ENCODE measurements at regions not wholly inside any gene's neighbourhood (a gene's known extent, or its start where the extent isn't known, plus 50 kb on each side); places are given as distances from the start of the nearest gene placed in this dataset.

DNA sequence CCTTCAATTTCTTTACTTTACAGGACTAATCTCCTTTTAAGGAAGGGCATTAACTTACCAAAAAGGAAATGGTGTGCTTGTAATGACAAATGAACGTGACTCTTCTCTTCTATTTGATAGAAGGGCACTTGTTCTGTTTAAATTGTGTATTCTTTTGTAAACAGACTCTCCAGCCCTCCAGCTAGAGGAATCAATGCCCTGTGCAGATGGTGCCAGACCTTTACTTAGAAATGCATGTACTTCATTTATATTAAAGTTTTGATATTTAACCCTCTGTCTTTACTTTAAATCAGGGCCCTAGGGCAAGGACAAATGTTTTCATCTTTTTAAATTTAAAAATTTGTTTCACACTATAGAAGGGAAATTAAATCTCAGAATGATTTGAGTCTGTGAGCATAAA is 355.1 kb downstream of the GBE1 start:
- H3K4me3 ChIP-seq (ENCODE audit: low read depth, low read length): no peak overlapping the region
- H3K36me3 ChIP-seq (ENCODE audit: control insufficient read depth, insufficient read depth, low read length): no peaks in the 10 kb centered on the region
- no peaks in the 10 kb centered on the region for H3K27me3 ChIP-seq (ENCODE audit: control insufficient read depth, insufficient read depth, low read length)
- DNase-seq (ENCODE audit: low read depth): no peak
- TF ChIP-seq CTCF (IDR thresholded peaks at IDR 0.05; ENCODE audit: insufficient read depth, low read length, poor library complexity, severe bottlenecking): no peak

GRCh38 chr3:81395739-81396513 is 365.5 kb downstream of the GBE1 start:
- Histone ChIP-seq H3K36me3 (ENCODE audit: control insufficient read depth, insufficient read depth, low read length) (no peaks in the 10 kb centered on the region), H3K4me3 (ENCODE audit: low read depth, low read length) (no peak overlapping the region), H3K27me3 (ENCODE audit: control insufficient read depth, insufficient read depth, low read length) (no peaks in the 10 kb centered on the region)
- no peak for TF ChIP-seq CTCF (IDR thresholded peaks at IDR 0.05; ENCODE audit: insufficient read depth, low read length, poor library complexity, severe bottlenecking)
- no peak for DNase-seq (ENCODE audit: low read depth)

DNA sequence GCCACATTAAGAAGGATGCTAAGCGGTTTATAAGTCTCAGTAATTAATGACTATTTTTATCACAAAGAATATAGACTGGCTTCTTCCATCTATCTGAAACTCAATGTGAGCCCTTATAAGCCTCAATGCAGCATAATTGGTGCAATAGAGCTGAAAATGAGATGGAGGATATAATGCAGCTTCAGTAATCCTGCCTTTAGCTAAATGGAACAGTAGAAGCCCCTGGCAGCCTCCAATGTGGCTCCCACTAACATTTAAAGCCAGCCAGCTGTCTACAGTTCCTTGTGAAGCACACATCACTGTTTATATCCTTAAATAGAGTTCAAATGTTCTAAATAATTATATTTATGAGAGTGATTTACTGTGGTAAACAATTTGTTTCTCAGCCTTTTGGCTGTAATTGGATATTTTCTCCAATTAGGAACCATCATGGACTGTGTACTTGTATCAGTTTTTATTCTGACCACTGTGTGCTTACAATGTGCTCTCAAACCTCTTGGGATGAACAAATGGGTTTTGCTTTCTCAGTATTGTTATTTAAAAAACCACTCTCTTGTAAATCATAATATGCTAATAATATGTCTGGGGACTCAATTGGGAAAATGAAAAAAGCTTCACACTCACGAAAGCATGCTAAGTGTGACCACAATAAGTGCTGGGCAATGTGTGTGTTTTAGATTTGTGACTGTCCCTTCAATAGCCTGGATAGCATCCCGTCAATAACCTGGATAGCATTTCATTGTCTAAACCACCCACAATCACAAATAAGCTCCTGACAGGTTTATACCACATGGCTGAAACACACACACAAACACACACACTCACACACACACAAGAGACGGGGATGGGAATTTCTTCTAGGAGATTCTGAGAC is 366.6 kb downstream of the GBE1 start:
- no peaks in the 10 kb centered on the region for H3K36me3 ChIP-seq (ENCODE audit: control insufficient read depth, insufficient read depth, low read length)
- no peak for TF ChIP-seq CTCF (IDR thresholded peaks at IDR 0.05; ENCODE audit: insufficient read depth, low read length, poor library complexity, severe bottlenecking)
- H3K27me3 ChIP-seq (ENCODE audit: control insufficient read depth, insufficient read depth, low read length): no peaks in the 10 kb centered on the region
- DNase-seq (ENCODE audit: low read depth): no peak
- H3K4me3 ChIP-seq (ENCODE audit: low read depth, low read length): no peak overlapping the region

- Histone ChIP-seq H3K27me3 (ENCODE audit: control insufficient read depth, insufficient read depth, low read length) (no peaks in the 10 kb centered on the region), H3K36me3 (ENCODE audit: control insufficient read depth, insufficient read depth, low read length) (no peaks in the 10 kb centered on the region), H3K4me3 (ENCODE audit: low read depth, low read length) (no peak overlapping the region)
- no peak for TF ChIP-seq CTCF (IDR thresholded peaks at IDR 0.05; ENCODE audit: insufficient read depth, low read length, poor library complexity, severe bottlenecking)
- DNase-seq (ENCODE audit: low read depth): no peak
Observed at GRCh38 chr3:81393251-81393650, 368.2 kb downstream of the GBE1 start.

GRCh38 chr3:81390796-81391195 is 370.6 kb downstream of the GBE1 start:
- H3K36me3 ChIP-seq (ENCODE audit: control insufficient read depth, insufficient read depth, low read length): no peaks in the 10 kb centered on the region
- H3K4me3 ChIP-seq (ENCODE audit: low read depth, low read length): no peak overlapping the region

More at GRCh38 chr3:81390796-81391195, 370.6 kb downstream of the GBE1 start:
- TF ChIP-seq CTCF (IDR thresholded peaks at IDR 0.05; ENCODE audit: insufficient read depth, low read length, poor library complexity, severe bottlenecking): no peak
- DNase-seq (ENCODE audit: low read depth): no peak
- no peaks in the 10 kb centered on the region for H3K27me3 ChIP-seq (ENCODE audit: control insufficient read depth, insufficient read depth, low read length)

Data from kidney epithelial cell (primary cell).